GM23248 (cell line): ENCODE measurements at regions not wholly inside any gene's neighbourhood (a gene's known extent, or its start where the extent isn't known, plus 50 kb on each side); places are given as distances from the start of the nearest gene placed in this dataset.

ENCODE experiments used
- DNase-seq: peaks from one replicate; pipeline ENCODE4 v3.0.0-alpha.2; 2015
- H2AFZ ChIP-seq: fragments of 200-600 bp; sonication (generic); 2 replicates; pipeline ENCODE4 v1.6.1; 2016; ENCODE audit warnings: antibody characterized with exemption
- H3F3A ChIP-seq: fragments of 200-600 bp; sonication (generic); 2 replicates; pipeline ENCODE4 v1.6.1; 2016; ENCODE audit warnings: mild to moderate bottlenecking, antibody characterized with exemption, mixed run types; ENCODE audit not compliant: insufficient read depth
- H3K27ac ChIP-seq: fragments of 200-600 bp; sonication (generic); 2 replicates; pipeline ENCODE4 v1.5.1; 2016; ENCODE audit warnings: mild to moderate bottlenecking
- H3K27me3 ChIP-seq: fragments of 200-600 bp; sonication (generic); replicated peaks from 2 replicates; pipeline ENCODE4 v1.6.1; 2016; ENCODE audit warnings: mild to moderate bottlenecking; ENCODE audit not compliant: insufficient read depth
- H3K36me3 ChIP-seq: fragments of 200-600 bp; sonication (generic); 2 replicates; pipeline ENCODE4 v1.6.1; 2016; ENCODE audit warnings: low read depth, mild to moderate bottlenecking
- H3K4me1 ChIP-seq: fragments of 200-600 bp; sonication (generic); 2 replicates; pipeline ENCODE4 v1.6.1; 2016; ENCODE audit warnings: mild to moderate bottlenecking; ENCODE audit not compliant: insufficient read depth
- H3K4me2 ChIP-seq: fragments of 200-600 bp; sonication (generic); one replicate; pipeline ENCODE4 v1.6.1; 2016; ENCODE audit warnings: mild to moderate bottlenecking; ENCODE audit not compliant: unreplicated experiment
- H3K4me3 ChIP-seq: fragments of 200-600 bp; sonication (generic); 2 replicates; pipeline ENCODE4 v1.5.1; 2016; ENCODE audit warnings: mild to moderate bottlenecking
- H3K79me2 ChIP-seq: fragments of 200-600 bp; sonication (generic); 2 replicates; pipeline ENCODE4 v1.6.1; 2016; ENCODE audit warnings: mild to moderate bottlenecking; ENCODE audit not compliant: insufficient read depth
- H3K9ac ChIP-seq: fragments of 200-600 bp; sonication (generic); 2 replicates; pipeline ENCODE4 v1.6.1; 2016; ENCODE audit warnings: mild to moderate bottlenecking
- H3K9me2 ChIP-seq: fragments of 200-600 bp; sonication (generic); 2 replicates; pipeline ENCODE4 v1.6.1; 2016; ENCODE audit warnings: mixed run types, mild to moderate bottlenecking, moderate library complexity; ENCODE audit not compliant: insufficient read depth
- H3K9me3 ChIP-seq: fragments of 200-600 bp; sonication (generic); one replicate; pipeline ENCODE4 v1.6.1; 2017; ENCODE audit warnings: low read depth
- H4K20me1 ChIP-seq: fragments of 200-600 bp; sonication (generic); 2 replicates; pipeline ENCODE4 v1.6.0; 2016; ENCODE audit not compliant: insufficient read depth
- EZH2 ChIP-seq: fragments of 200-600 bp; sonication (generic); IDR thresholded peaks from 2 replicates; pipeline ENCODE4 v1.6.1; 2018; ENCODE audit warnings: antibody characterized with exemption, mild to moderate bottlenecking; ENCODE audit not compliant: insufficient read depth, poor library complexity, severe bottlenecking
- EZH2phosphoT487 ChIP-seq: fragments of 200-600 bp; sonication (generic); IDR thresholded peaks from 2 replicates; pipeline ENCODE4 v1.6.1; 2018; ENCODE audit warnings: antibody characterized with exemption, moderate library complexity, mild to moderate bottlenecking, low read depth; ENCODE audit not compliant: insufficient read depth
- WGBS, 2 experiments: methylation state at CpG; one replicate each; pipeline ENCODE4 v1.1.6; 2015 to 2017; ENCODE audit warnings: low lambda C conversion rate in 2 of 2, low coverage in 1 of 2; ENCODE audit errors: missing lambda C conversion rate in 2 of 2; 5-methylcytosine and 5-hydroxymethylcytosine counted together
- in situ Hi-C: fragments of 300-500 bp; cut with MboI; formaldehyde crosslinking; loops from 2 replicates; pipeline ENCODE4 v1.15.0; 2020

- Histone ChIP-seq H3K4me1 (no peaks in the 10 kb centered on the region), H3K79me2 (no peaks in the 10 kb centered on the region), H3F3A (no peaks in the 10 kb centered on the region), H3K4me3 (no peak overlapping the region), H3K27me3 (no peaks in the 10 kb centered on the region), H3K9ac (no peak overlapping the region), H3K9me3 (no peaks in the 10 kb centered on the region), H3K9me2 (no peaks in the 10 kb centered on the region), H2AFZ (no peak overlapping the region), H4K20me1 (no peaks in the 10 kb centered on the region), H3K27ac (no peak overlapping the region), H3K4me2 (no peak overlapping the region), H3K36me3 (no peaks in the 10 kb centered on the region)
- TF ChIP-seq EZH2 = no peak
- TF ChIP-seq EZH2phosphoT487 = no peak
- in situ Hi-C loops = no loop called here
- WGBS, 2 experiments = 9 to 10% methylated on average over 4 of the region's 4 CpGs
- DNase-seq = no peak
These were observed 847.0 kb upstream of the MAP3K7 start for GRCh38 chr6:91433660-91434534.

- TF ChIP-seq EZH2phosphoT487 (no peak), EZH2 (no peak)
- Histone ChIP-seq H3K9ac (no peak overlapping the region), H3K36me3 (no peaks in the 10 kb centered on the region), H4K20me1 (no peaks in the 10 kb centered on the region), H3K4me1 (no peaks in the 10 kb centered on the region), H2AFZ (no peak overlapping the region), H3K79me2 (no peaks in the 10 kb centered on the region), H3K27ac (no peak overlapping the region), H3F3A (no peaks in the 10 kb centered on the region), H3K9me2 (no peaks in the 10 kb centered on the region), H3K9me3 (no peaks in the 10 kb centered on the region), H3K27me3 (no peaks in the 10 kb centered on the region), H3K4me2 (no peak overlapping the region), H3K4me3 (no peak overlapping the region)
- in situ Hi-C loops = no loop called here
- no peak for DNase-seq
These were observed 842.2 kb upstream of the MAP3K7 start for GRCh38 chr6:91428953-91429560.

- TF ChIP-seq EZH2phosphoT487 = no peak
- no peak for TF ChIP-seq EZH2
These were observed 841.4 kb upstream of the MAP3K7 start for GRCh38 chr6:91428296-91428695.

GRCh38 chr6:91420243-91420642, 833.4 kb upstream of the MAP3K7 start:
- Histone ChIP-seq H3K4me1 (no peaks in the 10 kb centered on the region), H3K27ac (no peak overlapping the region), H2AFZ (no peak overlapping the region), H3K9me3 (no peaks in the 10 kb centered on the region), H3F3A (no peaks in the 10 kb centered on the region), H3K4me2 (no peak overlapping the region), H3K27me3 (no peaks in the 10 kb centered on the region), H3K9me2 (no peaks in the 10 kb centered on the region), H3K4me3 (no peak overlapping the region), H3K36me3 (no peaks in the 10 kb centered on the region), H3K79me2 (no peaks in the 10 kb centered on the region), H4K20me1 (no peaks in the 10 kb centered on the region), H3K9ac (no peak overlapping the region)
- no peak for DNase-seq
- TF ChIP-seq EZH2phosphoT487 (no peak), EZH2 (no peak)
- in situ Hi-C loops = no loop called here
- 0% methylated on average over 1 of the region's 1 CpG for WGBS, 2 experiments

More at GRCh38 chr6:91428296-91428695, 841.4 kb upstream of the MAP3K7 start:
- Histone ChIP-seq H3K4me1 (no peaks in the 10 kb centered on the region), H2AFZ (no peak overlapping the region), H3K4me2 (no peak overlapping the region), H3K9me3 (no peaks in the 10 kb centered on the region), H3K9me2 (no peaks in the 10 kb centered on the region), H3K27ac (no peak overlapping the region), H3K4me3 (no peak overlapping the region), H4K20me1 (no peaks in the 10 kb centered on the region), H3K9ac (no peak overlapping the region), H3K79me2 (no peaks in the 10 kb centered on the region), H3K27me3 (no peaks in the 10 kb centered on the region), H3K36me3 (no peaks in the 10 kb centered on the region), H3F3A (no peaks in the 10 kb centered on the region)
- no peak for DNase-seq
- in situ Hi-C loops = no loop called here
- WGBS, 2 experiments = 0 to 3% methylated on average over 3 of the region's 3 CpGs
